ENCODE measurements at regions not wholly inside any gene's neighbourhood (a gene's known extent, or its start where the extent isn't known, plus 50 kb on each side); places are given as distances from the start of the nearest gene placed in this dataset.
"Not testable (repeated sequence)": the region's sequence is repeated elsewhere in the genome, so short reads cannot be mapped to it uniquely, and the experiment has no call there.

- DNase-seq (ENCODE audit: low read depth, low spot score), result no peak
Observed at GRCh38 chr1:113298941-113299340, 91.4 kb upstream of the MAGI3 start.

DNA sequence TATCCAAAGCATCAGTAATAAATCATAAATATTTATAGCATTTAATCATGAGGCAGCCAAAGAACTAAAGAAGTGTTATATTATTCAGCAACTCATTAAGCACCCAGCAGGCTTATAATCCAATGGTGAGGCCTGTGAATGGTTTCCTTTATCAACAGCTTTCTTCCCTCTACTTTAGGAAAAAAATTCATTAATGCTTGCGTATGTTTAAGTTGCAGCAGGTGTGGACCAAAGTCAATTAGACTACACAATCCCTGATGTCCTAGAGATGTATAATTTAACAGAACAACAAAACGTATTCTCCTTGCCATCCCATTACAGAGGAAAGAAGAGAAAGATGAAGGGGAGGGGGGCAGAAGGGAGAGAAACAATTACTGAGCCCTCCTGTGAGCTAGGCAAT lies 87.7 kb upstream of the MAGI3 start:
- DNase-seq (ENCODE audit: low read depth, low spot score), result no peak

DNA sequence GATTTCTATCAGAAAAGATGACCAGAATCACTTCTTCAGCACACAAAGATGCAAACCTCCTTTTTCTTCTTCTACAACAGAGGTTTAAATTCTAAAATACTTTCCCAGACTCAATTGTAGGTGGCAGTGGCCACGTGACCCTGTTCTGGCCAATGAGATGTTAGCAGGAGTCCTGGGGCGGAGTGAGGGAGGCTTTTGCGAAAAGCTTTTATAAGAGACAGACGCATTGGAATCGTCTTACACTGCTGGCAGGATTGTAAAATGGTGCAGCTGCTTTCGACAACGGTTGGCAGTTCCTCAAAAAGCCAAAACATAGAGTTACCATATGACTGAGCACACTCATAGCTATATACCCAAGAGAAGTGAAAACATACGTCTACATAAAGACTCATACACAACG lies 87.0 kb upstream of the MAGI3 start:
- DNase-seq (ENCODE audit: low read depth, low spot score), result no peak

DNA sequence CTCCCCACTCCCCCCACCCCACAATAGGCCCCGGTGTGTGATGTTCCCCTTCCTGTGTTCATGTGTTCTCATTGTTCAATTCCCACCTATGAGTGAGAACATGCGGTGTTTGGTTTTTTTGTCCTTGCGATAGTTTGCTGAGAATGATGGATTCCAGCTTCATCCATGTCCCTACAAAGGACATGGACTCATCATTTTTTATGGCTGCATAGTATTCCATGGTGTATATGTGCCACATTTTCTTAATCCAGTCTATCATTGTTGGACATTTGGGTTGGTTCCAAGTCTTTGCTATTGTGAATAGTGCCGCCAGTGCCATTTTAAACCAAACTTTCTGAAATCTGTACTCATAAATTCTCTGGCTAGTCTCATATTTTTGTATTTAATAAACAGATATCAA lies 85.3 kb upstream of the MAGI3 start:
- DNase-seq (ENCODE audit: low read depth, low spot score), result not testable (repeated sequence)

GRCh38 chr1:113307771-113308445 lies 82.4 kb upstream of the MAGI3 start:
- DNase-seq (ENCODE audit: low read depth, low spot score), result no peak

GRCh38 chr1:113312651-113313050 lies 77.7 kb upstream of the MAGI3 start:
- not testable (repeated sequence) for DNase-seq (ENCODE audit: low read depth, low spot score)

- no peak for DNase-seq (ENCODE audit: low read depth, low spot score)
Observed at GRCh38 chr1:113314600-113314999, 75.7 kb upstream of the MAGI3 start.

- no peak for DNase-seq (ENCODE audit: low read depth, low spot score)
Observed at GRCh38 chr1:113320272-113320671, 70.0 kb upstream of the MAGI3 start.

DNA sequence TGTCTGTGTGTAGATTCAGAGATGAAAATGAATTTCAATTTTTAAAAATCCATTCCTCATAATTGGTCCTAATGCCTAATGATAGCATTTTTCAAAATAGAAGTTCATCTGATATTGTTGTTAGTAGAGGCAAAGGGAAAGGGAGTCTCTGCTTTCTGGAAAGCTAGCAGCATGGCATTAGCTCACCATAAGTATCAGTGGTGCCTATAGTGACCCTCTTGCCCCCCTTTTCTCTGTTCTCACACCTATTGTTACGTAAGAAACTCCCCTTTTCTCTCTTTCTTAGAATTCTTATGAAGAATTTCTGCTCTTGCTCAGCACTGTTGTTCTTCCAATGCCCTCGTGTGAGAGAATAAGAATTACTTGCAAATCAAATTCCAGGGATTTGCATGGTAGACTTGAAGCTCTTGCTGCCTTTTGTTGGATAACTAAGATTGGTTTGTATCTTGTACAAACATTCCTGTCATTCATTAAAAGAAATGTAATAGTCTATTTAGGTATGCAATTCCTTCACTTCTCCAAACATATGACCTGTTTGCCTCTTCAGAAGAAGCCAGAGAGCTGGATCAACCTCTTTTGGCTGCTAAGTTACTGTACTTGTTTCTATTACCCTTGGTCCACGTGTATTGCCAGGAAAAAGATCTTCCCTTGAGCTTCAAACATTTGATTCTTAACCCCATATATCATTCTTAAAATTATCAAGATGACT lies 69.2 kb upstream of the MAGI3 start:
- no peak for DNase-seq (ENCODE audit: low read depth, low spot score)

DNA sequence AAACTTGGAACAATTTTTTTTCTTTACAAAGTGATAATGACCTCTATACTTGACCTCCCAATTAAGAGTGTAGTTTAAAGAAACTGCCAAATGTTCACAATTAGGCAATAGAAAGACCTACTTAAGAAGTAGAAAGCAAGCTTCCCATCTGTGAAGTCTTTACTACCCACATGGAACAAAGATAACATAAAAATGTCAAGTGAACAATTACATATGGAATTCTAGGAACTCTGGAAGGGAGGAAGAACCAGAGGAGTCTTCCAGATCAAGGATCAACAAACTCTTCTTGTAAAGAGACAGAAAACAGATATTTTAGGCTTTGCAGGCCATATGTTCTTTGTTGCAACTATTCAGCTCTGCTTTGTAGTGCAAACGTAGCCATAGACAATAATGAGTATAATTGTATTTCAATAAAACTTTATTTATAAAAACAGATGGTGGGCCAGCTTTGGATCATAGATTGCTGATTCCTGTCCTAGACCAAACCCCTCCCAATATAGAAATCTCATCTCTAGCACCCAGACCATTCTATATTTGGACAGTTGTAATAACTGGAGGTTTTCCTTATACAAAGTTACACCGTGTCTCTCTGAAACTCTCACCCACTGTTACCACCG lies 68.4 kb upstream of the MAGI3 start:
- no peak for DNase-seq (ENCODE audit: low read depth, low spot score)

DNA sequence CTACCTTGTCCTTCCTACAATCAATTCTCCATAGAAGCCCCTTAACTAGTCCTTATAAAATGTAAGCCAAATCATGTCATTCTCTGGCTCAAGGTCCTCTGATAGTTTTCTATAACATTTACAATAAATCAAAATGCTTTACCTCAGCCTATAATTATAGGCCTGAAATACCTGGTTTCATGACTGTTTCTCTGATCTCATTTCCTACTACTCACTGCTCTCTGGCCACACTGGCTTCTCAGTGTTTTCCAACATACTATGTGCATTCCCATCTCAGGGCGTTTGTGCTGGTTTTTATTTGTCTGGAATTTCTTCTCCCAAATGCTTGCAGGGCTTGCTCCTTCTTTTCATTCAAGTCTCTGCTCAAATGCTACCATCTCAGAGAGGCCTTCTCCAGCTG lies 67.9 kb upstream of the MAGI3 start:
- no peak for DNase-seq (ENCODE audit: low read depth, low spot score)

DNA sequence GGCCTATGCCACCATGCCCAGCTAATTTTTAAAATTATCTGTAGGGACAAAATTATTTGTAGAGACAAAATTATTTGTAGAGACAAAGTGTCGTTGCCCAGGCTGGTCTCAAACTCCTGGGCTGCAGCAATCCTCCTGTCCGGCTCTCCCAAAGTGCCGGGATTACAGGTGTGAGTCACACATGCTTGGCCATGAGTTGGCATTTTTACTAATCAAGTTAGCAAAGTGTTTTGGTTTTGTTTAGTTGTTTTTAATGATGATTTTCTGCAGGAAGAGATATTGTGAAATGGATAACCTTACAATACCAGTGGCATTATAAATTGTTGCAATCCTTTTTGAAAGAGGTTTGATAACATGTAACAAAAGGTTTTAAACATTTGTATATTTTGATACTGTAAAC lies 65.3 kb upstream of the MAGI3 start:
- no peak for DNase-seq (ENCODE audit: low read depth, low spot score)

DNA sequence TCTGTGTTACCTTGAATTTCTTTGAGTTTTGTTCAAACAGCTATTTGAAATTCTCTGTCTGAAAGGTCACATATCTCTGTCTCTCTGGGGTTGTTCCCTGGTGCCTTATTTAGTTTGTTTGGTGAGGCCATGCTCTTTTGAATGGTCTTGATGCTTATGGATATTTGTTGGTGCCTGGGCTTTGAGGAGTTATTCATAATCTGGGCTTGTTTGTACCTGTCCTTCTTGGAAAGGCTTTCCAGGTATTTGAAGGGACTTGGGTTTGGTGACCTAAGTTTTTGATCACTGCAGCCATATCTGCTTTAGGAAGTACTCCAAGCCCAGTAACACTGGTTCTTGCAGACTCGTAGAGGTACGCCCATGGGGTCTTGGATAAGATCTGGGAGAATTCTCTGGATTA lies 63.3 kb upstream of the MAGI3 start:
- no peak for DNase-seq (ENCODE audit: low read depth, low spot score)

GRCh38 chr1:113333056-113333455 lies 57.3 kb upstream of the MAGI3 start:
- no peak for DNase-seq (ENCODE audit: low read depth, low spot score)

DNA sequence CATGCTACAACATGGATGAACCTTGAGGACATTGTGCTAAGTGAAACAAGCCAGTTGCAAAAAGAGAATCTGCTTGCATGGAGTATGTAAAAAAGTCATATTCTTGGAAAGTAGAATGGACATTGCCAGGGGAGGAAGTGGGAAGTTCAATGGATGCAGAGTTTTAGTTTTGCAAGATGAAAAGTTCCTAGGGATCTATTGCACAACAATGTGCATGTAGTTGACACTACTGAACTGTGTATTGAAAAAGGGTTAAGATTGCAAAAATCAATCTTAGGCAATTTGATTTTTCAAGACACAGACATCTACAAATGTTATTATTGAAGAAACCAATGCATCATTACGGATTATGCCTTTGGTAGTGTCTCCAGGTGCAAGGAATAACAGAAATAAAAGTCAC lies 50.3 kb upstream of the MAGI3 start:
- no peak for DNase-seq (ENCODE audit: low read depth, low spot score)
